ENCODE measurements at regions not wholly inside any gene's neighbourhood (a gene's known extent, or its start where the extent isn't known, plus 50 kb on each side); places are given as distances from the start of the nearest gene placed in this dataset.

DNA sequence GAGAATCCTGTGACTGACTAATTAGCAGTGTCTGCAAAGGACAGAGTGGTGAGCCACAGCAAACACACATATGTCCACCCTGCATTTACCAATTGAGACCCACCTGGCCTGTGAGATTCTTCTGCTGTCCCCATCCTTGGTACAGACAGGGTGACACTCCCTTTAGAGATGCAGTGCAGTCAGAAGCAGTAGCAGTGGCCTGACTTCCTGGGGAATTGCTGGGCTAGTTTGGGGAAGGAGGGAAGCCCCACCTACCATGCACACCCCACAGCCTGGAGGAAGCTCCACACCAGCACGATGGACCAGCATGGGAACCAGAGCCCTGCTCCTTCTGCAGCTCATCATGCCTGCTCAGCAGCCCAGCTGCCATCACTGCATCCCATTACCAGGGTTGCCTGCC lies 924.9 kb upstream of the ZNF722 start:
- TF ChIP-seq POLR2A (IDR thresholded peaks at IDR 0.05) = no peak
- TF ChIP-seq, protein P1, sequence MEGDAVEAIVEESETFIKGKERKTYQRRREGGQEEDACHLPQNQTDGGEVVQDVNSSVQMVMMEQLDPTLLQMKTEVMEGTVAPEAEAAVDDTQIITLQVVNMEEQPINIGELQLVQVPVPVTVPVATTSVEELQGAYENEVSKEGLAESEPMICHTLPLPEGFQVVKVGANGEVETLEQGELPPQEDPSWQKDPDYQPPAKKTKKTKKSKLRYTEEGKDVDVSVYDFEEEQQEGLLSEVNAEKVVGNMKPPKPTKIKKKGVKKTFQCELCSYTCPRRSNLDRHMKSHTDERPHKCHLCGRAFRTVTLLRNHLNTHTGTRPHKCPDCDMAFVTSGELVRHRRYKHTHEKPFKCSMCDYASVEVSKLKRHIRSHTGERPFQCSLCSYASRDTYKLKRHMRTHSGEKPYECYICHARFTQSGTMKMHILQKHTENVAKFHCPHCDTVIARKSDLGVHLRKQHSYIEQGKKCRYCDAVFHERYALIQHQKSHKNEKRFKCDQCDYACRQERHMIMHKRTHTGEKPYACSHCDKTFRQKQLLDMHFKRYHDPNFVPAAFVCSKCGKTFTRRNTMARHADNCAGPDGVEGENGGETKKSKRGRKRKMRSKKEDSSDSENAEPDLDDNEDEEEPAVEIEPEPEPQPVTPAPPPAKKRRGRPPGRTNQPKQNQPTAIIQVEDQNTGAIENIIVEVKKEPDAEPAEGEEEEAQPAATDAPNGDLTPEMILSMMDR (IDR thresholded peaks at IDR 0.05) = no peak
